Lung (tissue), 11 donors: ENCODE measurements at regions not wholly inside any gene's neighbourhood (a gene's known extent, or its start where the extent isn't known, plus 50 kb on each side); places are given as distances from the start of the nearest gene placed in this dataset.

Source experiments
- ATAC-seq: fragments of 200-7000 bp; cut with Tn5 transposase; one replicate; pipeline ENCODE4 v1.9.1; 2020; ENCODE audit warnings: moderate number of reproducible peaks; ENCODE audit not compliant: insufficient read depth, low FRiP score
- DNase-seq, 3 donors: peaks; one replicate each; pipeline ENCODE4 v3.0.0-alpha.2; 2013 to 2017
- H3K27ac ChIP-seq, 2 donors: one replicate each; pipeline ENCODE4 v1.5.1; 2013; ENCODE audit warnings: mild to moderate bottlenecking in 2 of 2, moderate library complexity in 2 of 2, control low read depth in 1 of 2, inconsistent platforms in 1 of 2, low read depth in 1 of 2, low read length in 1 of 2
- H3K27me3 ChIP-seq, 3 donors: one replicate each; pipeline ENCODE4 v1.5.1; 2013; ENCODE audit warnings: low read length in 2 of 3; ENCODE audit not compliant: control insufficient read depth in 3 of 3, insufficient read depth in 3 of 3
- H3K36me3 ChIP-seq, 4 donors: one replicate each; pipeline ENCODE4 v1.5.1; 2013; ENCODE audit warnings: low read length in 4 of 4, mild to moderate bottlenecking in 1 of 4, moderate library complexity in 1 of 4; ENCODE audit not compliant: control insufficient read depth in 4 of 4, insufficient read depth in 4 of 4
- H3K4me1 ChIP-seq, 5 donors: one replicate each; pipeline ENCODE4 v1.5.1; 2013; ENCODE audit warnings: low read length in 5 of 5, mild to moderate bottlenecking in 2 of 5, moderate library complexity in 1 of 5; ENCODE audit not compliant: control insufficient read depth in 5 of 5, insufficient read depth in 5 of 5
- H3K4me3 ChIP-seq: one replicate; pipeline ENCODE4 v1.5.1; 2013; ENCODE audit warnings: mild to moderate bottlenecking, control low read depth, moderate library complexity
- H3K9ac ChIP-seq, 2 donors: one replicate each; pipeline ENCODE4 v1.5.1; 2013; ENCODE audit warnings: low read length in 2 of 2, control low read depth in 1 of 2; ENCODE audit not compliant: insufficient read depth in 1 of 2
- H3K9me3 ChIP-seq, 4 donors: one replicate each; pipeline ENCODE4 v1.5.1; 2013; ENCODE audit warnings: low read length in 3 of 4, mild to moderate bottlenecking in 1 of 4, moderate library complexity in 1 of 4; ENCODE audit not compliant: control insufficient read depth in 4 of 4, insufficient read depth in 3 of 4
- CTCF ChIP-seq: IDR thresholded peaks from 2 replicates; pipeline ENCODE4 v1.5.1; 2012; ENCODE audit warnings: mild to moderate bottlenecking; ENCODE audit errors: control extremely low read depth, extremely low read depth
- WGBS, 2 donors: extraction: QIAGEN DNeasy Blood & Tissue Kit; methylation state at CpG; one replicate each; pipeline ENCODE4 v1.1.7; 2013; 5-methylcytosine and 5-hydroxymethylcytosine counted together
- donor health status: control.
- donor health status: control.
- donor health status: Bipolar disorder and iron deficiency.
- donor health status: healthy.
- donor health status: DM: yes; HTN: yes; CAD: no.

GRCh38 chr2:75367401-75367800 lies 168.1 kb upstream of the TACR1 start:
- Histone ChIP-seq H3K4me3 (no peak overlapping the region), H3K27me3 (no peaks in the 10 kb centered on the region), H3K9me3 (no peaks in the 10 kb centered on the region), H3K36me3 (no peaks in the 10 kb centered on the region), H3K9ac (no peak overlapping the region), H3K4me1 (no peaks in the 10 kb centered on the region), H3K27ac (no peak overlapping the region)
- no peak for TF ChIP-seq CTCF
- DNase-seq (no peak), ATAC-seq (no peak)
- WGBS, 2 donors = 59 to 97% methylated on average over 1 of the region's 1 CpG

GRCh38 chr2:75361486-75361885 lies 162.2 kb upstream of the TACR1 start:
- Histone ChIP-seq H3K27me3 (no peaks in the 10 kb centered on the region), H3K36me3 (no peaks in the 10 kb centered on the region), H3K27ac (no peak overlapping the region), H3K9ac (no peak overlapping the region), H3K4me3 (no peak overlapping the region), H3K9me3 (no peaks in the 10 kb centered on the region), H3K4me1 (no peaks in the 10 kb centered on the region)
- no peak for ATAC-seq
- no peak for TF ChIP-seq CTCF
- no peak for DNase-seq

GRCh38 chr2:75360945-75361344 lies 161.6 kb upstream of the TACR1 start:
- Histone ChIP-seq H3K9me3 (no peaks in the 10 kb centered on the region), H3K4me3 (no peak overlapping the region), H3K27me3 (no peaks in the 10 kb centered on the region), H3K36me3 (no peaks in the 10 kb centered on the region), H3K4me1 (no peaks in the 10 kb centered on the region), H3K9ac (no peak overlapping the region), H3K27ac (no peak overlapping the region)
- ATAC-seq = no peak
- no peak for TF ChIP-seq CTCF
- 51 to 69% methylated on average over 1 of the region's 1 CpG for WGBS, 2 donors
- DNase-seq = no peak

- TF ChIP-seq CTCF = no peak
- no peaks in the 10 kb centered on the region for H3K27me3 ChIP-seq
- H3K4me3 ChIP-seq = no peak overlapping the region
- 45 to 53% methylated on average over 2 of the region's 2 CpGs for WGBS, 2 donors
- H3K27ac ChIP-seq = no peak overlapping the region
- H3K9ac ChIP-seq = no peak overlapping the region
- no peaks in the 10 kb centered on the region for H3K36me3 ChIP-seq
- ATAC-seq (no peak), DNase-seq (no peak)
- H3K4me1 ChIP-seq = no peaks in the 10 kb centered on the region
- H3K9me3 ChIP-seq = no peaks in the 10 kb centered on the region
Observed at GRCh38 chr2:75356865-75357264, 157.5 kb upstream of the TACR1 start.
